ENCODE measurements at regions not wholly inside any gene's neighbourhood (a gene's known extent, or its start where the extent isn't known, plus 50 kb on each side); places are given as distances from the start of the nearest gene placed in this dataset.
"Not testable (repeated sequence)": the region's sequence is repeated elsewhere in the genome, so short reads cannot be mapped to it uniquely, and the experiment has no call there.

GRCh38 chr4:187396106-187396505 is 599.5 kb upstream of the ZFP42 start:
- H3K4me3 ChIP-seq (replicated peaks; ENCODE audit: low read depth, low read length): no peak overlapping the region
- no peak for TF ChIP-seq CTCF (IDR thresholded peaks at IDR 0.05; ENCODE audit: low read depth, low read length, missing control alignments)
- DNase-seq (ENCODE audit: extremely low read depth, low read depth): no peak

- not testable (repeated sequence) for DNase-seq (ENCODE audit: extremely low read depth, low read depth); H3K4me3 ChIP-seq (replicated peaks; ENCODE audit: low read depth, low read length)
These were observed 587.1 kb upstream of the ZFP42 start for GRCh38 chr4:187408447-187408846.

DNA sequence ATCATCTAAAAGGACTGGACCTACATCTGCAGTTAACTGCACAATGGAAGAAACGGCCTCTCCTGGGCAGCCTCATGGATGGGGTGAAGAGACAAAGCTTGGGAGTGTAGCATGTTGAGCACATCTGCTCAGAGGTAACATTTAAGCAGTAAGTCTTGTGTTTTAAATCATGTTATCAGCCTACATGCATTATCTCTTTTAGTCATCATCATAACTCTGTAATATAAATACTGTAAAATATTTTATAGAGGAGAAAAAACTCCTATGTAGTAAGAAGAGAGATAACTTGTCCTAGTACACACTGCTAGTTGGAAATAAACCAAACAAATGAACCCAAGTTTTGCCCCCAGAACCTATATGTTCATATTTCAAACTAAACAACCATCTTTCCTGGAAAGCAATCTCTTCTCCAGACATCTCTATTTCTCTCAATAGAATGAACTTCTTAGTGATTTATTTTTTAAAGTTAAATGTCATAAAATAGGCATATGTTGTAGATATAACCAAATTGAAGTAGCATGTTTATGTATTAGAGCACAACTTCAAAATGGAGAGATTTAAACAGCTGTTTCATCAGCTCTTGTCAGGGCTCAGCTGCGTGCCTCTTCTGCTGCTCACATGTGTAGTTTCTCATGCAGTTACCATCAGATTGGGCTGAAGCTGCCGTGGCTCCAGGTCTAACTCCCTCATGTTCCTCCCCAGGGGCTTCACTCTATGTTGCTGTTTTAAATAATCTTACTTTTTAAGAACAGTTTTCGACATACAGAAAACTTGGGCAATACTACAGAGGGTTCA is 581.8 kb upstream of the ZFP42 start:
- DNase-seq (ENCODE audit: extremely low read depth, low read depth): no peak
- TF ChIP-seq CTCF (IDR thresholded peaks at IDR 0.05; ENCODE audit: low read depth, low read length, missing control alignments): no peak
- H3K4me3 ChIP-seq (replicated peaks; ENCODE audit: low read depth, low read length): no peak overlapping the region

- TF ChIP-seq CTCF (IDR thresholded peaks at IDR 0.05; ENCODE audit: low read depth, low read length, missing control alignments): no peak
- no peak overlapping the region for H3K4me3 ChIP-seq (replicated peaks; ENCODE audit: low read depth, low read length)
- DNase-seq (ENCODE audit: extremely low read depth, low read depth): no peak
These were observed 580.9 kb upstream of the ZFP42 start for GRCh38 chr4:187414716-187415115.

DNA sequence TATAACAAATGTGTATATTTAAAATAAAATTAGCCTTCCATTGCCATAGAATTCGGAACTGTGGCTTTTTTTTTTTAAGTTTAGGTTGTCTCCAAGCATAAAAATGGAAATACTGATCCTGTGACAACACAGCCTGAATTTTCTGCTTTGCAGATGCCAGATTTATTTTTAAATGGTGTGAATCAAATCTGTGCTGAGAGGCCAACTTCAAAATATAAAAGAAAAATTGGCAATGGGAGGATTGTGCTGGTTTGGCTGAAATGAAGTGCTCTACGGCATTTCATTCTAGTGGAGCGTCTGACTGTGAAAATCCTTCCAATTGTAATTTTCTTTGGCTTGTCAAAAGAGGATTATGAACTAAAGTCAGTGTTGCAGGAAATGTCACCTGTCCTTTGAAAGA is 580.3 kb upstream of the ZFP42 start:
- H3K4me3 ChIP-seq (replicated peaks; ENCODE audit: low read depth, low read length): no peak overlapping the region
- no peak for DNase-seq (ENCODE audit: extremely low read depth, low read depth)
- TF ChIP-seq CTCF (IDR thresholded peaks at IDR 0.05; ENCODE audit: low read depth, low read length, missing control alignments): no peak

GRCh38 chr4:187416216-187416615 is 579.4 kb upstream of the ZFP42 start:
- no peak overlapping the region for H3K4me3 ChIP-seq (replicated peaks; ENCODE audit: low read depth, low read length)
- DNase-seq (ENCODE audit: extremely low read depth, low read depth): no peak
- TF ChIP-seq CTCF (IDR thresholded peaks at IDR 0.05; ENCODE audit: low read depth, low read length, missing control alignments): no peak

- no peak for TF ChIP-seq CTCF (IDR thresholded peaks at IDR 0.05; ENCODE audit: low read depth, low read length, missing control alignments)
- DNase-seq (ENCODE audit: extremely low read depth, low read depth): no peak
- H3K4me3 ChIP-seq (replicated peaks; ENCODE audit: low read depth, low read length): no peak overlapping the region
These were observed 577.9 kb upstream of the ZFP42 start for GRCh38 chr4:187417721-187418120.
